Ishikawa (cell line): ENCODE measurements at regions not wholly inside any gene's neighbourhood (a gene's known extent, or its start where the extent isn't known, plus 50 kb on each side); places are given as distances from the start of the nearest gene placed in this dataset.

Experiments
- CEBPB ChIP-seq: IDR thresholded peaks from 2 replicates; pipeline ENCODE4 v1.6.1; 2012
- EP300 ChIP-seq: IDR thresholded peaks from 2 replicates; pipeline ENCODE4 v1.6.1; 2012; ENCODE audit warnings: borderline replicate concordance
- NFIC ChIP-seq: IDR thresholded peaks from 2 replicates; pipeline ENCODE4 v1.6.1; 2012
- RAD21 ChIP-seq: IDR thresholded peaks from 2 replicates; pipeline ENCODE4 v1.6.1; 2012; ENCODE audit warnings: low read depth
- REST ChIP-seq: IDR thresholded peaks from 2 replicates; pipeline ENCODE4 v1.6.1; 2012; ENCODE audit warnings: low read depth, mild to moderate bottlenecking
- YY1 ChIP-seq: IDR thresholded peaks from 2 replicates; pipeline ENCODE4 v1.6.1; 2012; ENCODE audit warnings: low read depth

DNA sequence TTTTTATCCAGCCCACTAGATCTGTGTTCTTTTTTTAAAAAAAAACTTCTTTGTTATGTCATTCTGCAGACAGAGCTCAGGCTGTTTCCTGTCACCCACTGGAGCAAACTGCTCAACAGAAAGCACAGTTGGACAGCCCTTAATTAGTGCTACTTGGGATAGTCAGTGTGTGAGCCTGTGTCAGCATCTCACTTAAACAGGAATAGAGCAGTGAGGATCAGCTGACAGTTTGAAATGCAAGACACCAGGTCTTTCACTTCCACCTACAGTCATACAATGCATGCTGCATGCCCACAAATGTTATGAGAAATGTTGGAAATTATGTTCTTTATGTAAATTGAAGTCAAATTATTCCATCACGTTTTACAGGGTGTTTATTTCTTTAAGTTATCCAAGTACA, 174.9 kb downstream of the NR4A2 start:
- TF ChIP-seq RAD21 (no peak), EP300 (no peak), REST (no peak), YY1 (no peak), NFIC (no peak), CEBPB (no peak)
